ENCODE measurements at regions not wholly inside any gene's neighbourhood (a gene's known extent, or its start where the extent isn't known, plus 50 kb on each side); places are given as distances from the start of the nearest gene placed in this dataset.

- intact Hi-C loops (cut with micrococcal nuclease; ENCODE audit: unreplicated experiment) = no loop called here
- H3K4me3 ChIP-seq (ENCODE audit: low read depth in 2 of 2, low read length in 2 of 2) = no peak overlapping the region
- H3K36me3 ChIP-seq (ENCODE audit: control insufficient read depth, insufficient read depth, low read length) = no peaks in the 10 kb centered on the region
- no peak for DNase-seq (ENCODE audit: low read depth, low spot score)
- in situ Hi-C loops (cut with HindIII; ENCODE audit: low pct_unique_long_range_greater_than_20kb, low sequenced_read_pairs) = no loop called here
- H3K27ac ChIP-seq (ENCODE audit: low read length) = no peak overlapping the region
- CTCF ChIA-PET = no interaction called here
- TF ChIP-seq REST (IDR thresholded peaks at IDR 0.05; ENCODE audit: insufficient read depth in 1 of 2, low read depth in 2 of 2, low read length in 1 of 2) (no peak), CTCF (IDR thresholded peaks at IDR 0.05) (no peak), POLR2AphosphoS5 (IDR thresholded peaks at IDR 0.05; ENCODE audit: low read depth, low read length) (no peak), TCF7L2 (IDR thresholded peaks at IDR 0.05; ENCODE audit: low read depth, low read length) (no peak), SIN3A (IDR thresholded peaks at IDR 0.05; ENCODE audit: borderline replicate concordance, insufficient read depth, low read depth, low read length) (no peak)
- no peaks in the 10 kb centered on the region for H3K27me3 ChIP-seq (ENCODE audit: control insufficient read depth, insufficient read depth, low read length)
- POLR2A ChIA-PET = no interaction called here
- H3K4me1 ChIP-seq (ENCODE audit: control insufficient read depth, insufficient read depth, low read length) = no peaks in the 10 kb centered on the region
- no TSS peak for BruUV-seq (replicated peaks)
- no peak for ATAC-seq
- H3K9me3 ChIP-seq (ENCODE audit: control insufficient read depth, insufficient read depth, low read depth, low read length) = no peaks in the 10 kb centered on the region
Measured at GRCh38 chr3:8363200-8363599, 138.4 kb upstream of the LMCD1 start.

GRCh38 chr3:8365541-8365940, 136.1 kb upstream of the LMCD1 start:
- H3K9me3 ChIP-seq (ENCODE audit: control insufficient read depth, insufficient read depth, low read depth, low read length) = no peaks in the 10 kb centered on the region
- H3K27me3 ChIP-seq (ENCODE audit: control insufficient read depth, insufficient read depth, low read length) = no peaks in the 10 kb centered on the region
- intact Hi-C loops (cut with micrococcal nuclease; ENCODE audit: unreplicated experiment) = no loop called here
- no peaks in the 10 kb centered on the region for H3K36me3 ChIP-seq (ENCODE audit: control insufficient read depth, insufficient read depth, low read length)
- H3K4me3 ChIP-seq (ENCODE audit: low read depth in 2 of 2, low read length in 2 of 2) = no peak overlapping the region
- in situ Hi-C loops (cut with HindIII; ENCODE audit: low pct_unique_long_range_greater_than_20kb, low sequenced_read_pairs) = no loop called here
- ATAC-seq (no peak), DNase-seq (ENCODE audit: low read depth, low spot score) (no peak)
- CTCF ChIA-PET = no interaction called here
- no peaks in the 10 kb centered on the region for H3K4me1 ChIP-seq (ENCODE audit: control insufficient read depth, insufficient read depth, low read length)
- POLR2A ChIA-PET = no interaction called here
- TF ChIP-seq CTCF (IDR thresholded peaks at IDR 0.05) (no peak), REST (IDR thresholded peaks at IDR 0.05; ENCODE audit: insufficient read depth in 1 of 2, low read depth in 2 of 2, low read length in 1 of 2) (no peak), POLR2AphosphoS5 (IDR thresholded peaks at IDR 0.05; ENCODE audit: low read depth, low read length) (no peak), SIN3A (IDR thresholded peaks at IDR 0.05; ENCODE audit: borderline replicate concordance, insufficient read depth, low read depth, low read length) (no peak), TCF7L2 (IDR thresholded peaks at IDR 0.05; ENCODE audit: low read depth, low read length) (no peak)
- H3K27ac ChIP-seq (ENCODE audit: low read length) = no peak overlapping the region
- BruUV-seq (replicated peaks) = no TSS peak
